HG03103 (cell line): ENCODE measurements at regions not wholly inside any gene's neighbourhood (a gene's known extent, or its start where the extent isn't known, plus 50 kb on each side); places are given as distances from the start of the nearest gene placed in this dataset.

Experiments used
- ATAC-seq: cut with Tn5 transposase; IDR thresholded peaks from one replicate; pipeline ENCODE4 v1.9.1; 2021; ENCODE audit warnings: low read depth; ENCODE audit not compliant: unreplicated experiment

DNA sequence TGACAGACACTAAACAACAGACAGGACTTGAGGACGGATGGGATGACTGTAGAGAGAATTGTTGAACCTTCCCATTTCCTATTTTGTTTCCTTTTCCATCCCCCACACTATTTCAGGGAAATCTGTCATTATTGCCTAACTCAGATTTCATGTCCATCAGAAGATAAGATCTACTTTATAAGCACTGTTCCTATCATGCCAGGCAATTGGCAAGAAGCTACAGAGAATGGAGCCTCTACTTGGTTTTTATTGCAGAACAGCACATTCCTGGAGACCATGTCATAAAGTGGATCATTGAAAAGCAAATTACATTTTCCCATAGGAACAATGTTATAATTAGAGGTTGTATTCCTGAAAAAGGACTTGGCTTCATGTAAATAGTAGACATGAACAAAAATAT, 173.7 kb upstream of the KIF2A start:
- ATAC-seq, result no peak

GRCh38 chr5:62133426-62133825, 172.6 kb upstream of the KIF2A start:
- no peak for ATAC-seq

DNA sequence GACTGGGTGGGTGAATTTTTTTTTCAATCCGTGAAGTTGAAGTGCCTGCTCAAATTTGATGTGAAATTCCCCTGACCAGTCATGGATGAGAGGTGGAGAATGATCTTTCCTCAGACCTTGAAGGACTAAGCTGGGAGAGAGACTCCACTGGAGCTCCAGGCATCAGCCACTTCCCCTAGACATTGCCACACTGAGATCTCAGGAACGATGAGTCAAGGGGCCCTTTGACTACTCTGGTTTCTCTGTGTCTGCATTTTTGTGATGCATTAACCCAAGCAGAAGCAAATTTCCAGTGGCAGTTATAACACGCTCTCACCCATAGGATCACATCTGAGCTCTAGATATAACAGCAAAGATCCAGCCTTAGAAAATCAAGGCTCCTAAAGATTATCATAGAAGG, 171.2 kb upstream of the KIF2A start:
- ATAC-seq, result no peak

GRCh38 chr5:62137628-62138027, 168.4 kb upstream of the KIF2A start:
- no peak for ATAC-seq

DNA sequence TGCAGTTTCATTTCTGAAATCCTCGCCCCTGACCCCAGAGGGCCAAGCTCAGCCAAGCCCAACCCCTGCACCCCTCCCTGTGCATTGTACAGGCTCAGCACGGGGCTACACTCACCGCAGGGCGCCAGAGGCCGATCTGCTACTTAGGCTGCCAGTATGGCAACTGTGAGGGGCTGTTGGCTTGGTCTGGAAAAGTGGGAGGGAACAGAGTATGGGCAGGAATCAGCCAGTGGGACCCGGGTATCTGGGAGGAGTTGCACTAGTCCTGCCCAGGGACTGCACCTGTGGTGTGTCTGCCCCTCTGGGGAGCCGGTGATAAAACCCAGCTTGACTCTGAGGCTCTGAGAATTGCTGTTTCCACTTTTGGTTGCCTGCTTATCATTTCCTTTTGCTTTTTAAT, 167.4 kb upstream of the KIF2A start:
- ATAC-seq, result no peak

GRCh38 chr5:62139741-62140140, 166.3 kb upstream of the KIF2A start:
- ATAC-seq, result no peak

DNA sequence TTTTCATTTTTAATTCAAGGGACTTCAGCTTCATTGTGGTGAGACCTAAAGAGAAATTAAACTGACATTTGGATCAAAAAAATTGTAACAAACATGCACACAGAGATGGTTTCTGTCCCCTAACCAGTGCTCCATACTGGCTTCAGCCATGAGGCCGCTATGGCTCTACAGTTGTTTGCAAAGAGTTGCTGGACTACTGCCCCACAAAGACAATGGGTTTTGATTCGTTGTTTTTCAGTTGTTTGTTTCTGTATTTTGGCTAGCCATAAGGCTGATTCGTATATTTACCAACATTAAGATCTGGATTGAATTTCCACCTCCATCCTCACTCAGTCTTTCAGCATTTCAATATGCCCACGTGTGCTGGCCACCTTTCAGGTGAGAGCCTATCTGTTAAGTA, 163.7 kb upstream of the KIF2A start:
- no peak for ATAC-seq

DNA sequence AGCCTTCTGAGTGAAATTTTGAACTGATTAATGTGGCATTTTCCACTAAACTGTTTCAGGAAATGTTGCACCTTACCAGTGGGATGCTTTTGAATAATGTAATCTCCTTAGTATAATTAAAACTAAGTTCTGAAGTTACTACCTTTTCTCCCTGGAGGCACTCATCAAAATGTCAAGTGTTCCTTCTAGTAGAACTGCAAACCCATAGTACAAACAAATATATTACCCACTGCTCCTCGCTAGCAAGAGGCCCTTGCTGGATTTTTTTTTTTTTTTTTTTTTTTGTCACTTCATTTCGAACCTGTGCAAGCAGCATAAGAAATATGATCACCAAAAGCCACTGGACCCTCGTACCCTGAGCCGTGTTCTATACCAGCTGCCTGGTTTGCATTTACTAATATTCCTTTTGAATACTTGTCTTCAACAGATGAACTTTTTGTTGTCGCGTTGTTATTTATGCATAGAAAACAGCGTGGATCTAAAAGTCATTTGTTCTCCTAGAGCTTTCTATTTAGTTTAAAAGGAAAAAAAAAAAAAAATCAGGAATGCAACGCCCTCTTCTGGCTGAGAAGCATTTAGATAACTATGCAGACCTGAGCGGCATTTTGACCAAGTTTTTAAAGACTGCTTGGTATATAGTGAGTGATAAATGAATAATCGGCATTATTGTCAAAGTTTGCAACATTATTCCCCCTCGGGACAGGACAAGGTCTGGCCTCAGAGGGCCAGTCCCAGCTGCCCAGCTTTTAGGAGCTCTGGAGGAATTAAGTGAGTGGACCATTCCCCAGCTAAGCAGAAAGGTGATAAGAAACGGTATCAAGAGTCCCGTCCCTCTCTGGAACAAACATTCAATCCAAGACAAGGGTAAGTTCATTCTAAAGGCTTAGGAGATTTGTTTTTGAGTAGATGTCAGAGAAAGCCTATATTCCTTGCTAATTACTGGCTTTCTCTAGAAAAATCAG, 162.5 kb upstream of the KIF2A start:
- ATAC-seq, result no peak

GRCh38 chr5:62144401-62145022, 161.5 kb upstream of the KIF2A start:
- no peak for ATAC-seq

- ATAC-seq, result no peak
Observed at GRCh38 chr5:62149879-62150278, 156.1 kb upstream of the KIF2A start.

GRCh38 chr5:62152394-62153087, 153.5 kb upstream of the KIF2A start:
- no peak for ATAC-seq

DNA sequence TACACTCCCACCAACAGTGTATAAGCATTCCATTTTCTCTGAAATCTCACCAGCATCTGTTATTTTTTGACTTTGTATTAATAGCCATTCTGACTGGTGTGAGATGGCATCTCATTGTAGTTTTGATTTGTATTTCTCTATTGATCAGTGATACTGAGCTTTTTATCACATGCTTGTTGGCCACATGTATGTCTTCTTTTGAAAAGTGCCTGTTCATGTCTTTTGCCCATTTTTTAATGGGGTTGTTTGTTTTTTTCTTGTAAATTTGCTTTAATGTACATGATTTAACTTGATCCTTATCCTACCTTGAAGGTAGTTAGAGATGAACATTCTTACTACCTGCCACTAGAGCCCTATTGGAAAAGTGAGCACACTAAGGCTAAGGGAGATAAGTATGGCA, 151.2 kb upstream of the KIF2A start:
- ATAC-seq, result no peak

DNA sequence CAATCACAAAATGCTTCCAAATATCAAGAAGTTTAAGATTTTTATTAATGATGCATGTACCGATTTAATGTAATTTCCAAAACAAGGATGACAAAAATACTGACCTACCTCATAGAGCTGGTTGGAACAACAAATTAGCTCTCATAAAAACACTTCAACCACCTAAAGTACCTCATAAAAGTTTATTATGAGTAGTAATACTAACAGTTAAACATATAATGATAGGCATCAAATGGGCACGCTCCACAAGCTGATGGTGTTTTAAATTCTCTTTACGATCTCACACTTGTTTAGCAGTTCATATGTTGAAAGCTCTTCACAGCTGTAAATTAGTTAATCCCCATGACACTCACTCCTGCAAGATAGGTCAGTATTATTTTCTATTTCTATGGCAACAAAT, 150.0 kb upstream of the KIF2A start:
- ATAC-seq, result no peak

GRCh38 chr5:62167561-62168057, 138.4 kb upstream of the KIF2A start:
- no peak for ATAC-seq

DNA sequence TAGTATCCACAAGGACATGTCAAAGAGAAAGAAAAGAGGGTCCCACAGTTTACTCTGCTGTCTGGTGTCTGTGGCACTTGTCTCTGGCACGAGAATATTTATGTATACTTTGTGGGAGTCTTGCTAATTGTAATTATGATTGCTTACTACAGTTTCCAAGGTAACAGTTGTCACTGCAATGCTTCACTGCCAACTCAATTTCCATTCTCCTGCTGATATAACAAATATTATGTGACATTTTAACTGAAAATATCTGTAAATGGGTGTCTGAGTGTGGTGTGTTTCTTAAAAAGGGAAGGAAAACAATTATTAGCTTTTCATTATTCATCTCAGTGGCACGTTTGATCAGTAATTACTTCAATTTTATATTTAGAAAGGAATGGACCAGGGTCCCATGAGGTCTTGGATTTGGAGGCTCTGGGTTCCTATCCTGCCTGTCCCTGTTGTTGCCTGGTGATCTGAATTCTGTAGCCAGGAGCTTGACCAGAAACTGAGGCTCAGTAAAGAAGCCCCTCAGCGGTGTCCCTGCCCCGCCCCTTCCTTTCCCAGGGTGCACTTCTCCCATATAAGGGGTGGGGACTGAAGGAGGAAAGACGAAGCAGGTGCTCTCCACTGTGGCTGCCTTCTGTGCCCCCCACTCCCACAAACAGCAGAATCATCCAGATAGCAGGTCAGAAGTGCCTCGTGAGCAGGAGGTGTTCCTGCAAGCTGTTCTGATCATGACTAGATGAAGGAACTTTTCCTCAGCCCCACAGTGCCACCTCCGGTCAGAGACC, 137.3 kb upstream of the KIF2A start:
- no peak for ATAC-seq

DNA sequence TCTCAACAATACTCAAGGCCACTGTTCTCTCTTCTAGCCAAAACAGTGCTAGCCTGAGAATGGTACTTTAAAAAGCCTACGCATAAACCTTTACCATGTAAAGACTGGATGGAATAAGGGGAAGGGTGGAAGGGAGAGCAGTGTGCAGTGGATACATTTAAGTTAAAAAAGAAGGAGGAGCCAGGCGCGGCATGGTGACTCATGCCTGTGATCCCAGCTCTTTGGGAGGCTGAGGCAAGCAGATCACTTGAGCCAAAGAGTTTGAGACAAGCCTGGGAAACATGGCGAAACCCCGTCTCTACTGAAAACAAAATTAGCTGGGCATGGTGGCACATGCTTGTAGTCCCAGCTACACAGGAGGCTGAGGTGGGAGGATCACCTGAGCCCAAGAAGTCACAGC, 127.7 kb upstream of the KIF2A start:
- no peak for ATAC-seq

DNA sequence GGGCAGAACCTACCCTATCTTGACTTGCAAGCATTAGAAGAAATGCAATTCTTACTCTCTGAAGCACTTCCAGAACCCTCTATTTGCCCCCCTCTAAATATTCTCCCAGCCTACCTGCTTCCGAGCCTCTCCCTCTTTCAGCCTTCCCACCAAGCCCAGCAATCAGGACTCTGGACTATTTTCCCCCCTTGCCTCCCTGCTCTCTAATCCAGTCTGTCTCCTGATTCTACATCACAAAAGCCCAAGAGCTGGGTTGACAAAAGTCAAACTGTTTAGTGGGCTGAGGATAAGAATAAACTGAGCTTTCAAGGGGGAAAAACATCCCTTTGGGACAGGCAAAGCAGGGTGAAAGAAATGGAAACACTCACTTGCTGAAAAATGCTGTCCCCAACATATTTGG, 123.2 kb upstream of the KIF2A start:
- ATAC-seq, result no peak

DNA sequence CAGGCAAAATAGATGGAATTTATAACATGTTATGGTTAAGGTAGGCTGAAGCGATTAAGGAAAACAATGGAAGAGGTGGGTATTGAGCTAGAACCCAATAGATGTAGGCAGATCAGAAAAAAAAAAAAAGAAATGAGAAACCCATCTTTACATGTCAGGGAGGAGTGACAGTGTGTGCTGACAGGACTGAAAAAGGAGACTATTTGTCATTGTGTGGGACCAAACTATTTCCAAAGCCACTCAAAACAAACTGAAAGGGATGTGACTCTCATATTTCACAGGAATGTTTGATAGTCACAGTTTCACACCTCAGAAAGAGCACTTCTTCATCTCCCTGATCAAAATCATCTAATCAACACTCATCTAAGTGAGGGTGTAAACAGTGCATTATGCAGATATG, 122.3 kb upstream of the KIF2A start:
- no peak for ATAC-seq

GRCh38 chr5:62184444-62184843, 121.6 kb upstream of the KIF2A start:
- no peak for ATAC-seq

- ATAC-seq, result no peak
Observed at GRCh38 chr5:62190173-62190572, 115.8 kb upstream of the KIF2A start.

DNA sequence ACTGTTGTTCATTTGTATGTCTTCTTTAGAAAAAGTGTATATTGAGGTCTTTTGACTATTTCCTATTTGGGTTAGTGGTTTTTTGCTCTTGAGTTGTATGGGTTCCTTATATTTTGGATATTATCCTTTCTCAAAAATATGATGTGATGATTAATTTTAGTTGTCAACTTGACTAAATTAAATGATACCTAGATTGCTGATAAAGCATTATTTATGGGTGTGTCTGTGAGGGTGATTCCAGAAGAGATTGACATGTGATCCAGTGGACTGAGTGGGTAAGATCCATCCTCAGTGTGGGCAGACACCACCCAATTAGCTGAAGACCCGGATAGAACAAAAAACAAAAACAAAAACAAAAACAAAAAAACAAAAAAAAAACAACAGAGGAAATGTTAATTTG, 115.1 kb upstream of the KIF2A start:
- ATAC-seq, result no peak
